SK-N-MC (cell line): ENCODE measurements at regions not wholly inside any gene's neighbourhood (a gene's known extent, or its start where the extent isn't known, plus 50 kb on each side); places are given as distances from the start of the nearest gene placed in this dataset.

ENCODE experiments used
- EZH2 ChIP-seq: fragments of 200-600 bp; sonication (generic); IDR thresholded peaks from one replicate; pipeline ENCODE4 v1.6.1; 2017; ENCODE audit warnings: antibody characterized with exemption
- FOXP2 ChIP-seq: optimal IDR thresholded peaks from 2 replicates; pipeline ENCODE3; 2011; ENCODE audit warnings: mild to moderate bottlenecking, moderate library complexity; ENCODE audit not compliant: insufficient read depth; ENCODE audit errors: extremely low read length, control extremely low read depth
- POLR2AphosphoS5 ChIP-seq: IDR thresholded peaks from 2 replicates; pipeline ENCODE4 v1.6.1; 2012; ENCODE audit warnings: mild to moderate bottlenecking, low read depth, low read length, borderline replicate concordance

DNA sequence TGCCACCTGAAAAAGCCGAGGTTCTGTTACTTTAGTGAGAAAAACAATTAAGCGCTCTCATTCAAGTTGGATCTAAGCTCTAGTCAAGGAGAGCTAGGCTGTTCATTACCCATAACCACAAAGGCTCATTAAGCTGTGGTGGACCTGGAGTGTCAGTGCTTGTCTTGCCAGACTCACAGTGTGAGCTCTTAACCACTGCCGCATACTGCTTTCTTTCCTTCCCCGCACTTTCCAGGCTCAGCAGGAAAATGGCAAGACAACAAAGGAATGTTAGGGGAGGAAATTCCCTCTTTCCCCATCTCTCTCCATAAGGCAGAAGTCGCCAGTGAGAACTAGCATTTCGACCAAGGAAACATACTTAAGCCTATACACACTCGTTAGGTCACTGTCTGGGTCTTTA, 467.3 kb downstream of the ENC1 start:
- TF ChIP-seq POLR2AphosphoS5 = no peak
- TF ChIP-seq FOXP2 = no peak
- no peak for TF ChIP-seq EZH2
